ENCODE measurements at regions not wholly inside any gene's neighbourhood (a gene's known extent, or its start where the extent isn't known, plus 50 kb on each side); places are given as distances from the start of the nearest gene placed in this dataset.
"Not testable (repeated sequence)": the region's sequence is repeated elsewhere in the genome, so short reads cannot be mapped to it uniquely, and the experiment has no call there.

DNA sequence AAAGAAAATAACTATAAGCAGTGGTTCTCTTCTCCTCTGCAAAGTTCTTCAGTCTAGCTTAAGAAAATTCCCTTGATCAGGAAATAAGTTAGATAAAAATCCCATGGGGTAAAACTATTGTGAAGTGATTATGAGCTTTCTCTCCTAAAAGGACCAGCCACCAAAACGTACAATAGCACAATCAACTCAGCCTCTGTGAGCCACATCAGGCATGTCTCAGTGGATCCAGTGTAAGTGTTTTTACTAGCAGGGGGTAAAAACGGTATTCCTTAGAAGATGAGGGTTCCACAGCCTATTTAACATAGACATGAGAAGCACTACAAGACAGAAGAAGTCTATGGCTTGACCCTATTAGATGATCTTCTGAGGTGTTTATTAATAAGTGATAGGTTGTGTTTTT lies 503.2 kb downstream of the PIK3C3 start:
- no peak for DNase-seq (ENCODE audit: low read depth in 2 of 3, low spot score in 1 of 3)

DNA sequence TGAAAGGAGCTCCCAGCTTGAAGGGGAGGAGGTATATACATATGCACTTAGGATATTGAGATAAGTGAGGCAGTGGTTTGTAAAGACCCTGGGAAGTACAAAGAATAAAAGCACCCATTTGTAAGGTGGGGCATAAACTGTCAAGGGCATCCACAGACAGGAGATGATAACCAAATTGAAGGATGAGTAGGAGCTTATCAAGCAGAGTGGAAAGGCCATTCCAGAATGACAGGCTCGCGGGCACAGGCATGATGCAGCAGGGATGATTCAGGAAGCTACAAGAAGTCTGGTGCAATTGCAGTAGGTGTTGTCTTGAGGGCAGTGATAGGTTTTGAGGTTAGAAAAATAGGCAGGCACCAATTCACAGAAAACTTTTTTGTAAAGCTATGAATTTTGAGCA lies 504.8 kb downstream of the PIK3C3 start:
- DNase-seq (ENCODE audit: low read depth in 2 of 3, low spot score in 1 of 3) = no peak

DNA sequence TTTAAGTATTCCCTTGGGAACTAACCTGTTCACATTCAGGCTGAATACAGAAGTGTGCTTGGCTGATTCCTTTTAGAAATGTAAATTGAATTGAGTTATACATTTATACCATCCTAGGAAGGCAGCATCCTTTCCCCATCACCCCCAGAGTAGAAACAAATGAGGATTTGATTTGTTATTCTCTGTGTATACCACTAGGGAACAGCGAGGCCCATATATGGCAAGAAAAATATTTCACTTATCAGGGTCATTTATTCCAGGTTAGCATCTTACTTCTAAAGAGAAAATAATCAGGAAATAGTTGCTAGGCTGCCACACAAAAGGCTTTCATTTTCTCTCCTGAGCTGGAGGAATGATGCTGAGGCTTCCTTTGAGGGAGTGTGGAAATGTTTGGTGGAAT lies 516.9 kb downstream of the PIK3C3 start:
- DNase-seq (ENCODE audit: low read depth in 2 of 3, low spot score in 1 of 3) = no peak

DNA sequence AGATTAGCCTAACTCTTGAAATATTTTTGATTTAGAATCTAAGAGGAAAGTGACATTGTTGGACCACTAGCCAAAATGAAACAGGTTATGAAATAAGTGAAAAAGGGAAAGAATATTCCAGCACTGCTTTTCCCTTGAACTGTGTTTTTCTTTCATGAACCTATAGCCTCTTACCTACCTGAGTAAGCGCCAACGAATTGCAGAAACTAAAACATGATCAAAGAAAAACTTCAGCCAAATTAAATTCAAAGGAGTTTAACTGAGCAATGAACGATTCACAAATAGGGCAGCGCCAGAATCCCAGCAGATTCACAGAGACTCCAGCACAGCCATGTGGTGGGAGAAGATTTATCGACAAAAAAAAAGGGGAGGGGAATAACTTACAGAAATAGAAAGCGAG lies 518.6 kb downstream of the PIK3C3 start:
- DNase-seq (ENCODE audit: low read depth in 2 of 3, low spot score in 1 of 3) = no peak

DNA sequence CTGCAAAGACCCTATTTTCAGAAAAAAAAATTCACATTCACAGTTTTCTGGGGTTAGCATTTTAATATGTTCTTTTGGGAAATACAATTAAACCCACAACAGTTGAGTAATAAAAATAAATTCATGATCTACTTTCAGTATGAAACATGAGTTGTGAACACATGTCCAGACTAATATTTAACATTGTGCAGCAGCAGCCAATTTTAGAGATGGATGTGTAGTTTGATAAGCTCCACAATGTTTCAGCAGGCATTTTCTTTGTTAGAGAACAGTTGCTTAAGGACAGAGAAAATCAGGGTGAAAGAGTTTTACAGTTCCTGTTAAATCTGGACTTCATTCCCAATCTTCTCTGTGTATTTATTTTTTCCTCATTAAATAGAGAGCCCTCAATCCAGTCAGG lies 519.5 kb downstream of the PIK3C3 start:
- no peak for DNase-seq (ENCODE audit: low read depth in 2 of 3, low spot score in 1 of 3)

DNA sequence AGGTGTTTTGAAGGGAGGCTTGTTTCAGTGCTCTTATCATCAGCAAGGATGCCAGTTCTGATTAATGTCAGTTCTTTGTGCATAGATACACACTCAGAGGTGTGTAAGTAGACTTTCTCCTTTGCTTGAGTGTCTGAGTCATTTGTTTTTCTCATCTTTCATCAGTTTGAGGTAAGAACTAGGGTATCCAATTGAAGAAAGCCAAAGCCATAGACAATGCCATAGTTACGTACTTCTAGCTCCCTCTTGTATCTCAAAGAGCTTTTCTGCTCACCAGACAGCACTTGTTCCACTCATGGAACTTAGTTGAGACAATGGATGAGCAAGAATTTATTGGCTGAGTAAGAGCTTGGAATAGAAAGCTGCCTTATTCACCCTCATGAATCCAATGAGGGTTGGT lies 520.1 kb downstream of the PIK3C3 start:
- no peak for DNase-seq (ENCODE audit: low read depth in 2 of 3, low spot score in 1 of 3)

DNA sequence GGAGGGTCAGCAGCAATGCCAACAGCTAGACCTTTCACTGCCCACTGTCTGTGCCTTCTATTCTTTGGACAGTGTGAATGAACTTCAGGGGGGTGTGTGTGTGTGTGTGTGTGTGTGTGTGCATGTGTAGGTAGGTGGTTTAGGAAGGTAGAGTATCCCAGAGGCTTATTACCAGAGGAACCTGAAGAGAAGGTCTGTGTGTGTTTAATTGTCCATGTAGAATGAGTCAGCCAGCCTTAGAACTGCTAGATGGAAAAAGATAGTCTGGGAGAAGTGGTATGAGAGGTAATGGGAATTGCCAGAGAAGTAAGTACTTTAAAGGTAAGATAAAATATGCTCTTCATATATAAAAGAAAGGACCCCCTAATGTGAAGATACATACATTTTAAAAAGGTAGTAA lies 522.2 kb downstream of the PIK3C3 start:
- no peak for DNase-seq (ENCODE audit: low read depth in 2 of 3, low spot score in 1 of 3)

DNA sequence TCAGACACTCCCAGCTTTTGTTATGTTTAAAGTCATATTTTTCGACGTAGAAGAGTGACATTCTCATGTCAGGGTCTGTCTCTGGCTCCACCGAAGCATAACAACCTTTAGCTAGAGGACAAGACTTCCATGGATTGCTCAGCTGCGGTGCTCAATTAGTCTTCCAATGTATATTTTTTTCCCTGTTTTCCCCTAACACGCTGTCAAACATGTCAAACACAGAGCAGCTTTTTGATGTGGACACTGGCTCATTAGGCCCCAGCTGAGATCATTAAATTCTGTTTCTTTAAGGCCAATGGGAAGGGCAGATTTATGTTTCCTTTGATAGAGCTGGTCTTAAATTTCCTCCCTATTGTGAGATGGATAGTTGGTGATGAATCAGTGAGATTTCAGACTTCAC lies 525.4 kb downstream of the PIK3C3 start:
- no peak for DNase-seq (ENCODE audit: low read depth in 2 of 3, low spot score in 1 of 3)

DNA sequence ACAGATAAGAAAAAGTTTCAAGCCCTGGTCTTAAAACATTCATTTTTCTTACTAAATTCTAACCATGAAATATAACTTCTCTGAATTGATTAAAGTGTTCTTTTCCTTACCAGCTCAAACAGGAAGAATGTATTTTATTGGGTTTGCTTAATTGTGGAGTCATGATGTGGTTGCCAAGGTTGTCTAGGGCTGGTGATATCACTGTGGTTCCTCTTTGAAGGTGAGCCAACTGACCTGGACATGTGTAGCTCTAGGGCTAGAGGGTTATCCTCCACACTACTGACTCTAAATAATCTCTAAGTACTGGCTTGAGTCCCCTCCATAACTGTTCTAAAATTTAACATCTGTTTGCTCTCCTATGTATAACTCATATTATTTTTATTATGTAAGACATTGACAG lies 529.6 kb downstream of the PIK3C3 start:
- no peak for DNase-seq (ENCODE audit: low read depth in 2 of 3, low spot score in 1 of 3)

DNA sequence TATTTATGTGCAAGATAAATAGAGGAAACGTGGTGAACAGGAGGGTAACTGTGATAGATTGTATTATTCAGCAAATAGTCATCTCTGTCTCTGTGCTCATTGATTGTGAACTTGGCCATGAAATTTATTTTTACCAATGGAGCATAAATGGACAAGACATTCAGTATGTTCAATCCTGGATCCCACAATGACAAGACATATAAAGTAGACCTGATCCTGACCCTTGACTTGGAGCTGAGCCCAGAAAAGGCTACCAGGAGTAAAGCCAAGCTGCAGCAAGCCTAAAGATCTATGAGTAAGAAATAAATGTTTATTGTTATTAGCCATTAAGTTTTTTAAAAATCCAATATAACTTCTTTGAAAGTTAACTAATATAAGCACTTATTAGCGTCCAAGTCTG lies 531.2 kb downstream of the PIK3C3 start:
- DNase-seq (ENCODE audit: low read depth in 2 of 3, low spot score in 1 of 3) = no peak

DNA sequence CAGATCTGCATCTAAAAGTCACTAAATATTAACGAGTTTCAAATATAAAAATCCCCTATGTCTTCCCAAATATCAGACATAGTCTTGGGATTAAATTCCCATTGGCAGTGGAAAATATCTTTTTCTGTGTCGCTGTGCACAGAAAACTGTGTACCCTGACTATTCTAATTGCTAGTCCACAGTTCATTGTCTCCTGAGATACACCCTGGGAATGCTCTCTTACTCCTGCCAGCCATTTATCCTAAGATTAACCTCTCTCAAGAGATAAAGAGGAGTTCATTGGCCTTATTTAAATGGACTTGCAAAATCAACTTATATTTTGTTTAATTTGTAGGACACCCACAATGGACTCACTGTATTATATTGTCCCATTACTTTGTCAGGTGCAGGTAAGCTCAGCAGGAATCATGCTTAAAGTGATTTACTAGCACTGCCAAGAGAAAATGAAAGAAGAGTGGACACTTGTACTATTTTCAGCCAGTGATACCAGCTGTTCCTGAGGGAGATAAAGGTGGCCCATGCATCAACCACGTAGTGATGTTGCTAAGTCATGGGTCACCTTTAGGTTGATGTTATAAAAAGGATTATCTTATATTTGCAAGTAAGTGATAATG lies 553.8 kb downstream of the PIK3C3 start:
- DNase-seq (ENCODE audit: low read depth in 2 of 3, low spot score in 1 of 3) = no peak

DNA sequence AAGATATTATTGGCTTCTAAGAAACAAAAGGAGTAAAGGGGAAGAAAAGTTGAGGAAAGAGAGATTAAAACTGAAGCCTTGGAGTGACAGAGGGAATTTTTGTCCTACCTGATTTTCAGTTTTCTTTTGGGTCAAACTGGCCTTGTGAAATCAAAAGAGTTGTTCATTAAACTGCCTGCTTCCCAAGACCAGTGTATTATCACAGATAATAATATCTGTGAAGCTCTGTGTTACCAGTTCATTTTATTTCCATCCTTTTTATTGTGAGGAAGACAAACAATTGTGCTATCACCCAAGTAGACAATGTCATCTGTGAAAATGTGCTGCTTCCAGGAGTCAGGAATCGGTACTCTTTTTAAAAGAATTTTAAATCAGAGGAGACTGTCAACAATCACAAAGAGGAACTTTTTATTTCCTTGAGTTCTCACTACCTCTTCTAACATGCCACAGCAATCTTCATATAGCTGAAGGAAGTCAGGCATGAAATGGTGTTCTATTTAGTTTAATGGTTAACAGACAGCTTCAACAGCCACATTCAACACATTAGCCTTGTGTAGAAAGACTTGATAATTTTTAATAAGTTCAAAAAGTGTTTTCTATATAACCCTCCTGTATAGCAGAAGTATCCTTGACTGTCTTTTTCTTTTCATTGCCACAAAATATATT lies 554.8 kb downstream of the PIK3C3 start:
- no peak for DNase-seq (ENCODE audit: low read depth in 2 of 3, low spot score in 1 of 3)

DNA sequence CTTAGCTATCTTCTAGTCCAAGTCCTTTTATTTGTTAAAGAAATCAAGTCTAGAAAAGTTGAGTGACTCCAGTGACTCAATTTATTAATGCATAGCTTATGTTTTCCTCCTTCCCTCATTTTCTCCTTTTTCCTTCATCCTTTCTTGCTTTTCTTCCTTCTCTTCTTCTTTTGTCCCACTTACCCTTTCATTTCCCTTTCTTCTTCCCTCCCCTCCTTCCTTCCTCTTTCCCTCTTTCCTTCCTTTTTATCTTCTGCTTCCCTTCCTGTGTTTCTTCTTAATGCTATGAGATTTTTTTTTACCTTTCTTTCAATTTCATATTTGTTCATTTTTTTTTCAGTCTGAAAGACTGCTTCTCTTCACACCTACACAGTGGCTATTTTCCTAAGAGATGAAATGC lies 555.5 kb downstream of the PIK3C3 start:
- no peak for DNase-seq (ENCODE audit: low read depth in 2 of 3, low spot score in 1 of 3)

DNA sequence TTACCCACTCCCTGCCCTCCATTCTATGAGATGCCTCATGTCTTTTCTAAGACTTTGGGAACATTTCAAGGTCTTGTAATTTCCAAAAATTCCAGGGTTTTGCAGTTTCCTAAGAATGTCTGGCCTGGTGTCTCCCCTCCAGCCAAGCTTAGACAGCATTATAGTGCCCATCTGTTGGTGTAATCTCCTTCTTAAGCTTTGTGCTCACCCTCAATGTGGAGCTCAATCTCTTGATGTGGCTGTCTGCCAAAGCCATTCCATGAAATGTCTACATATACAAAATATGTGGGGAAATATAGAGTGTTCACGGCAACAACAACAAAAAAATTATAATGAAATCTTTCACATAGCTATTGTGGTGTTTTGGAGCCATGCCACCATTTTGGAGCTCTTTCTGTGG lies 558.4 kb downstream of the PIK3C3 start:
- no peak for DNase-seq (ENCODE audit: low read depth in 2 of 3, low spot score in 1 of 3)

DNA sequence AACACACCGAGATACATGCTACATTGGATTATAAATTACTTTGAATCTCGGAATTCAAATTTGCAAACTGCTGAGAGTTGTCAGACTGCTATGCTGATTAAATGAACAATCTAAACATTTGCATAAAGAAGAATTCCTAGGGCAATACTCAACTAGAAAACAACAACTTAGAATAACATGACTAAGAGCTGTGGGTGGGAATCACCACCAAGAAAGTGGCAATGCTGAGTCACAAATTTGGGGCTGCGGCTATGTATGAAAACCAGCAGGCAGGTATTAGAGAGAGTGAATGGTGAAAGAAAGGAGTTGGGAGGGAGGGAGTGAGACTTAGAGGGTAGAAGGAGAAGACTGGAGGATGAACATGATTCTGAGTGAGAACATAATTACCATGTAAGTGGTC lies 559.5 kb downstream of the PIK3C3 start:
- DNase-seq (ENCODE audit: low read depth in 2 of 3, low spot score in 1 of 3) = no peak

DNA sequence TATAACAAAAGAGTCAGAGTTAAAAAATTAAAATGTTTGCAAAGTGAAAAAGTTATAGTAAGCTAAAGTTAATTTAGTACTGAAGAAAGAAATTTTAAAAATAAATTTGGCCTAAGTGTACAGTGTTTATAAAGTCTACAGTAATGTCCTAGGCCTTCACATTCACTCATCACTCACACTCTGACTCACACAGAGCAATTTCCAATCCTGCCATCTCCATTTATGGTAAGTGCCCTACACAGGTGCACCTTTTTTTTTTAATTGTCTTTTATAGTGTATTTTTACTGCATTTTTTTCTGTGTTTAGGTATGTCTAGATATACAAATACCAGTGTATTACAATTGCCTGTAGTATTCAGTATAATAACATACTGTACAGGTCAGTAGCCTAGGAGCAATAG lies 562.9 kb downstream of the PIK3C3 start:
- DNase-seq (ENCODE audit: low read depth in 2 of 3, low spot score in 1 of 3) = no peak

DNA sequence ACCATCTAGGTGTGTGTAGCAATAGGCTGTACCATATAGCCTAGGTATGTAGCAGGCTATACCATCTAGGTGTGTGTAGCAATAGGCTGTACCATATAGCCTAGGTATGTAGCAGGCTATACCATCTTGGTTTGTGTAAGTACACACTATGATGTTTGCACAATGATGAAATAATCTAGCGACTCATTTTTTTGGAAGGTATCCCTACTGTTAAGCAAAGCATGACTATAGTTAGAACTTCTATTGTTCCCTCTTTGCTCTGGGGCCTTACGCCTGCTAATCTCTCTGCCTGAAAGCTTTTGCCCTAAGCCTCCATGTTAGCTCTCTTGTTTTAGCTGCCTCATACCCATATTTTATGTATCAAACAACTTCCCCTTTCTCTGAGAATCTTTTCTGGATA lies 563.3 kb downstream of the PIK3C3 start:
- not testable (repeated sequence) for DNase-seq (ENCODE audit: low read depth in 2 of 3, low spot score in 1 of 3)

DNA sequence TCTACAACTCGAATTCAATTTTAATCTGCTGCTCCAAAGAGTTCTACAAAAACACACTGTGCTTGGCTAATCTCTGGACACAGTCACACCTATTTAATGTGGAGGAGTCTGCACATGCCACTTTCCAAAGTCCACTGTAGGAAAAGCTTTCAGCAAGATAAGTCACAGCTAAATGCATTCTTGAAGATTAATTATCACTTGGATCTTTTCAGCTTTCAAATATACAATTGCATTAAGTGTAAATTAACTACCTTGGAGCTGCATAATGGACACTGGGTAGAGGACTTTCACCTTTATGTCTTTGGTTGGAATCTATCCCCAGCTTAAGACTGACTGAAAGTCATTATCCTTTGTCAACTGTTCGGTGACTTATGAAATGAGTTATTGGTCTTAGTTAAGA lies 565.1 kb downstream of the PIK3C3 start:
- DNase-seq (ENCODE audit: low read depth in 2 of 3, low spot score in 1 of 3) = no peak

DNA sequence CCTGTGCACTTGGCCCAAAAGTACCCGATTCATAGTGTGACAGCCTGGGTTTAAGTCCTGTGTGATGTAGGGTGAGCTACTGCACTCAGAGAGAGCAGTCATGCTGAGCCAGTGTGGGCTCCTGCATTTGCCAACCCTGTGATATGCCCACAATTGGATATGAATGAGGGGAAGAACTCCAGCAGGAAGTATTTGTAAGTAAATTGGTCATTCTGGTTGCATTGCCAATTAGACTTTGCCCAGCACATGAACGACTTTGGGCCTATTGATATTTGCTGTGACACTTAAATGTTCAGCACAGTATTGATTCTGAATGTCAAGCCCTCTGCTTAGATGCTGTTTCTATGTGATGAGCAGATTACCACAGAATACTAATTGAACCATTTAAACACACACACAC lies 570.9 kb downstream of the PIK3C3 start:
- DNase-seq (ENCODE audit: low read depth in 2 of 3, low spot score in 1 of 3) = no peak

DNA sequence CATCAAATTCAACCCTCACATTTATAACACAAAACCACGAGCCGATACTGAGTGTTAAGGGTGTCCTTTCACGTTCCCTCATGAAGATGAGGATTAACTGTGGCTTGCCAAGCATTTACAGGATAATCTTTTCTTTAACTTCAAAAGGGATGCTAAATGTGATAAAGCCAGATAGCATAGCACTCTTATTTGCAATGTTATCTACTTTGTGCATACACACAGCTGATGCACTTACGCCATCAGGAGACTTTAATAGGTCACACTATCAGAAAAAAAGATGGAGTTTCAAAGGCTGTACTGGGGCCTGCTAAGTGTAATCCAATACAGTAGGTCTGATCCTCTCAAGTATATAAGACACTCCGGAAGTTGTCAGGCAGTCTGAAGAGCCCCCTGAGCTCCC lies 572.7 kb downstream of the PIK3C3 start:
- DNase-seq (ENCODE audit: low read depth in 2 of 3, low spot score in 1 of 3) = no peak

DNA sequence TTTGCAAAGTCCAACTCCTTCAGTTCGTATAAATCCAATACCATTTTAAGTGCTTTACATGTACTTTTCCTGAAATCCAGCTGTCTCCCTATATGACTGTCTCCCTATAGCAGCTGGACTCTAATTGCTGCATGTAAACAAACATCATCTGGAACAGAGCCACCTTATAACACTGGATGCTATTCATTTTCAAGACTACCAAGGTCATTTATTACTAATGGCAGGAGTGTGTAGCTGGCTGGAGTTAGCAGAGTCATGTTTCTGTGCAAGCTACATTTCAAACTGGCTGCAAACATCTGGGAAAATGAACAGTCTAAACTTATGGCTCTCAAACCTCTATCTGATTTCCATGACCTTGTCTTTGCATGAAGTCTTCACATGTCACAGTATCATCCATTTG lies 575.2 kb downstream of the PIK3C3 start:
- DNase-seq (ENCODE audit: low read depth in 2 of 3, low spot score in 1 of 3) = no peak

DNA sequence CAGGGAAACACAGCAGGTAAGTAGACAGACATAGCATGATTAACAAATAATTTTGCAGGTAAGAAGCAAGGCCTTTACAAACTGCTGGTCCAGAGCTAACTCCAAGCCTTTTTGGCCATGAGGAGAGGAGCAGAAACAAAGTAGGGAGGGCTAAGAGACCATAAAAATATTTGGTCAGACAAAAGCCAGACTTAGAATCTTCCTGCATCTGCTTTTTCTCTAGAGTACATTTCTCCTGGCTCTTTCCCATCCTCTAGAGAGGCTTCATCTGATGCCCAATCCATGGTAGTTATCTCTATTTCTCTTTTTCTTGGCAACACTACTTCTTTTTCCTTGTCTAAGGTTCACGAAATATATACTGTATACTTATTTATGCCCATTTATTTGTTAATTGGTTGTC lies 577.1 kb downstream of the PIK3C3 start:
- DNase-seq (ENCODE audit: low read depth in 2 of 3, low spot score in 1 of 3) = no peak

DNA sequence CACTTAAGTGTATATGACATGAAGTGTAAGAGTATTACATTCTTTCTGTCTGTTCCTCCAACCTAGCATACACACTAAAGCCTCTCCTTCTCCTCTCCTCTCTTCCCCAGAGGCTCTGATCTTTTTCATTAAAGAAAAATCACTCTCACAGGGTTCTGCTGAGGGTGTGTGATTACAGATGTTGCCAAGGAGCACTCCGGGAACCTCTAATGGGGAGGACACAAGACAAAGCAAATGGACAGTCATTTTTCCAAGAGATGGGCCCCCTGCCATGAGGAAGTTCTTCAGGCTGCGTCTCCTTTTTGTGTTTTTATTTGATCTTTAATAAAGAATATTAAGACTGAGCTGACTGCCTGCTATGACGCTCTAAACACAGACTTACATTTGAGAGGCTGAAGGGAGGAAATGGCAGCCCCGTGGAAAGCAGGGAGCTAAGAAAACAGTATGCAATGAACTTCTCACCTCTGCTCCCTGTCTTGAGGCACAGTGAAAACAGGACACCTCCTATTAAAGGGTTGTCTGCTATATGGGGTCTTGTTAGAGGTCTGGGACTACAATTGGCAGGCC lies 578.1 kb downstream of the PIK3C3 start:
- DNase-seq (ENCODE audit: low read depth in 2 of 3, low spot score in 1 of 3) = no peak

Data from stimulated activated CD4-positive, alpha-beta T cell treated with anti-CD3 and anti-CD28 coated beads, Interleukin-12 subunit alpha, Interleukin-12 subunit beta, amount 100 ng/mL, for 48 hours (primary cell).